Fibroblast of skin of right quadriceps (primary cell): ENCODE measurements at regions not wholly inside any gene's neighbourhood (a gene's known extent, or its start where the extent isn't known, plus 50 kb on each side); places are given as distances from the start of the nearest gene placed in this dataset.

Experiments used
- DNase-seq: peaks from one replicate; pipeline ENCODE4 v3.0.0-alpha.2; 2013

DNA sequence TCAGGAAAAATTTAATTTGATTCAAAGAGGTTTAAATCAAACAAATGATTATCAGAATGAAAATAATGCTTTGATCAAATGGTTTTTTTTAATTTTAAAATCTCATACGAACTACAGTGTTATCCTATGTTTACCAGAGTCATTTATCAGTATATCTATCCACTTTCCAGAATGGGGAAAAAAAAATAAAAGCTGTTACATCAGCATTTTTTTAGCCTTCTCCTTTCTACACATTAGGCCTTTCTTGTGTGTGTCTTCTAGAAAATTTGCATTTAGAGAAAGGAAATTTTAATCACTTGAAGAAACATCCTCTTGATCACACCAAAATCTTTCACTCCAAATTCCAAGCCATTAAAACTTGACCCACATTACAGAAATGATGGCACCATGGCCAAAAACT is 608.9 kb upstream of the ID2 start:
- no peak for DNase-seq

DNA sequence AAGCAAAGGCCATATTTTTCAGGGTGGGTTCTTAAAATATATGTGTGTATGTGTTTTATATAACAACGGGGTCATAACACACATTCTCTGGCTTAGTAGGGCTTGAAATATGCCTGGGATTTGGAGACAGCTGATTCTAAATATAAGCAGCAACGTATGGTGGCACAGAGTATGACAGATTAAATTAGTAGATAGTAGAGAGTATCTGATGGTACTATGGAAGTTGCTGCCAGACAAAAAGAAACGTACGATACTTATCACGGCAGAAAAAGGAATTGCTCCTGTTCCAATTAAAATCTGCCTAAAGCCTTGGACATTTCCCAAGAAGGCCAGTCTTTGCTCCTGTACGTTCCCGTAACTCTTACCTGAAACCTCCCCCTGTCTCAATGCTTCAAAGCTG is 607.9 kb upstream of the ID2 start:
- no peak for DNase-seq

DNA sequence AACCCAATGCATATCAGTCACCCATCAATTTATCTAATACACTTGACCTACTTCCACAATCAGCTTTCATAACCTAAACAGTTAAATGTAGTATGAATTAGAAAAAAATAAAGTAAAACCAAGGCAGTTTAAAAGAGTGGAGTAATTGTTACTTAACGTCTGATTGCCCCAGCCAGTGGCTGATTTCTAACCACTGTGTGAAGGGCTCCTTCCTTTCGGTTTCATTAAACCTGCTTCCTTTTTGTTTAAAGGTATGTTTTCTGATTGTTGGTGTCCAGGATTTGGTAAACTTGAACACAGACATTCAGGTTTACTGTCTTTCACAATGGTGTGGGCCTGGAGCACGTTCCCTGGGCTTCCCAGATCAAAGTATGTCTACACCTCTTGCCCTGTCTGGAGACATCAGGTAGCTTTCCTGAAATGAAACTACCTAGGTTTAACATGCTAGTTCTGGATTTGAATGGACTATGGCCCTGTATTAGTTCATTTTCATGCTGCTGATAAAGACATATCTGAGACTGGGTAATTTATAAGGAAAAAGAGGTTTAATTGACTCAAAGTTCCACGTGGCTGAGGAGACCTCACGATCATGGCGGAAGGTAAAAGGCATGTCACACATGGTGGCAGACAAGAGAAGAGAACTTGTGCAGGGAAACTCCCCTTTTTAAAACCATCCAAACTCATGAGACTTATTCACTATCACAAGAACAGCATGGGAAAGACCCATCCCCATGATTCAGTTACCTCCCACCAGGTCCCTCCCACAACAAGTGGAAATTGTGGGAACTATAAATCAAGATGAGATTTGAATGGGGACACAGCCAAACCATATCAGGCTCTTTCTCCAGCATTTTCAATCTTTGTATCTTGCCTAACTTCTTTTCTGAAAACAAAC is 605.2 kb upstream of the ID2 start:
- no peak for DNase-seq

DNA sequence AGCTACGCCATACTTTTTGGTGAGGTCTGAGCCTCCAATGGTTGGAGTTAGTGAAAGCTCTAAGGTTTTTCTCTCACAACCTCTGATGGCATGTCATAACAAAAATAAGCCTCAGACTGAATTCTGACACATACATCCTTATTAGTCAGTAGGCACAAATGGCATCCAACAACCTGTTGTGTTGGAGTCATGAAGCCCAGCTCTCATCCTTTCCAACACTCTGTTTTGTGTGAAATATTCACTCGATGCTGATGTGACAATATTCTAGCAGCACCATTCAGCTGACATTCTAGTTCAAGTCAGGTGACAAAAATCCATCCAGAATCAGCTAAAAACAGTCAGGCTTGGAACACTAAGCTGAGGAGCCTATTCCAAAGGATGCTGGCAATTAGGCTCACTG is 603.2 kb upstream of the ID2 start:
- DNase-seq: no peak

DNA sequence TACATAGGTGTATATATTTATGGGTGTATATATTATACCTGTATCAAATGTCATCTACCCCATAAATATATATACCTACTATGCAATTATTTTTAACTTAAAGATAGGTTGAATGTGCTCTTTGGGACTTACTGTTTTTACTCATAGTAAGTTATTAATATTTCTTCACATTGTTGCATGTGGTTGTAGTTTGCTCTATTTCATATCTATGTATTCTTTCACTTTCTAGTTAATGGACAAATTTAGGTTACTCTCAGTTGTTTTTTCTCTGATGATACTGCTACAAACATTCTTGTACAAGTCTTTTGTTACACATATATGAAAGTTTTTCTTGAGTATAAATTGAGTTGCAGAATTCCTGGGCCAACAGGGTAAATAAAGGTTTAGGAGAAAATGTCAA is 601.8 kb upstream of the ID2 start:
- no peak for DNase-seq

DNA sequence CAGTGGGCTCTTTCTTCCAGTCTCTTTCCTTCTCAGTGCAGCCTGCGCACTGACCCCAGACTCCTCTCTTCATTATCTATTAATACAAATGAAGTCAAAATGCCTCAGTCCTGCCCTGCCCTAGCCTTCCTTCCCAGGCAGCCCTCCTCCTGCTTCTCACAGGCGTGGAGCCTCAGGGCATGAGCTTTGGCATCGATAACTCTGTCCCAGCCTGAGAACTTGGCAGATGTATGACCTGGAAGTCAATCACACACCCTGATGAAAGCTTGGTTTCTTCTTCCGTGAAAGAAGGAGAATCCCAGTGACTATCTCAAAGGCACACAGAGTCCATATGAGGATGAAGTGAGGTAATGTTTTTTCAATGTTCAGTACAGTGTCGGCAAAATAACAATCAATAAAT is 600.7 kb upstream of the ID2 start:
- DNase-seq: no peak

DNA sequence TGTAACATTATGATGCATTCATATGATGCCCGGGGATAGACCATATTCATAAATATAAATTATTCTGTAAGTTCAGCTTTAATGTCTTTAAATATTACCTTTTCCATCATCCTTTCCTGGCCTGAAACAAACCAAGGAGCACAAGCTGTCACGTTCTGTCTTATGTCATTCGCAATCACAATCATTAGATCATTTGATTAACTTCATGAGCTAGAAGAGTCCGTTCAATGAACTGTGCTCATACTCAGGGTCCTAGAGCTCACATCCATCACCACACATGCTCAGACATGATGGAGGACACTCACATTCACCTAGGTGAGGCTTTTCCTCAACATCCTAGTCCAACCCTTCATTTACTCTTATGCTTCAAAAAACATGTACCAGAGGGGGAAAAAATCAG is 599.0 kb upstream of the ID2 start:
- DNase-seq: no peak

DNA sequence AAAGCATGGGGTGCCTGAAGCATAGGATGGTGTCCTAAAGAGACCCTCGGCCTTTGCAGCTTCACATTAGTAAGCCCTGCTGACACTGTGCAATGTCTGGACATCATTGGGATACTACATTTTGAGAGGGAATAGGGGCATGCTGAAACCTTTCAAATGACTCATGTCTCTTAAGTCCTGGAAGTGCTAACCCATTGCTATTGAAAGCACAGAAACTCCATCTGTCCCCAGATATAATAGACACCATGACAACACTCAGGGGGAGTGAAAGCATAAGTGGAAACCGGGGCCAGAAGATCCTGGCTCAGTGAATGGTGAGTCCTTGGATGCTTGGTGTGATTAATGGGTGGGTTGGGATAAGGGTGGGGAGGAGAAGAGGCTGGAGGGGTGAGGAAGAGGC is 595.5 kb upstream of the ID2 start:
- DNase-seq: peak; percentile 37

DNA sequence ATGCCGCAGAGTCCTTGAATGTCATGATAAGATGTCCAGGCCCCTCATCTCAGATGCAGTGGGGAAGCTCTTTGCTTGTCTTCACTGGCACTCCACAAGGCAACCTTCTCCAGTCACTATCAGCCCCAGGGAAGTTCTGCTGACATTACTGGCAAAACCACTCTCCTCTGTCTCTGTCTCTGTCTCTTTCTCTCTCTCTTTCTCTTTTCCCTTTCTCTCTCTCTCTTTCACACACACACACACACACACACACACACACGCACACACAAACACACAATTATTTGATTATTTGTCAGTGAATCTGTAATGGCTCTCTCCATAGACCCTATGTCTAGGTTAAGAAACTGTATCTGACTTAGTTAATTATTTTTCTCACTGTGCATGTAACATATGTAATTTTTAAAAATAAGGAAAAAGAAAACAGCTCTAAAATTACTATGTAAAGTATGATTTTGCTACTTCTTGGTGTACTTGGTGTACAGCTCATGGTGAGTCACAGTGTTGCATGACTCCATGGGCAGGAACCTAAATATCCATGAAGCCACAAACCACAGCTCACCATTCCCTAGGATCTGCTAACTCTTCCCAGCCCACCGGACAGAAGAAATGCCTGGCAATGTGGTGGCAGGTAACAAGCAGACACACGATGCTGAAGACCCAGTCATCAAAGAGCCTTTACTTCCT is 594.9 kb upstream of the ID2 start:
- DNase-seq: peak; percentile 98

DNA sequence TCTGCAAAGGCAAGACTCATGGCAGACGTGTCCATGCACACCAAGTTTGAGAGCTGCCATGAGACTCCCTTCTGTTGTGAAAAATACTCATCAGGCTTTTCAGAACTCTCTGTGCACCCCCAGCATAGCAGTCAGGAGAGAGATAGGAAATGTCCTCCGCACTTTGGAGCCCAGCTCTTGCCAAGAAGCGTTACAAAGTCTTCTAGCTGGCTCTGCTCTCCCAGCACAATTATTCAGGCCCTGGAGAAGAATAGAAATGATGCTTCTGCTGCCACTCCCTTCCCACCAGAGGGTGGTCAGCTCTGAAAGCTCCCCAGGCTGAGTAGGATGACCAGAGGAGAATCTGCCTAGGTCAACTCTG is 594.4 kb upstream of the ID2 start:
- DNase-seq: no peak

DNA sequence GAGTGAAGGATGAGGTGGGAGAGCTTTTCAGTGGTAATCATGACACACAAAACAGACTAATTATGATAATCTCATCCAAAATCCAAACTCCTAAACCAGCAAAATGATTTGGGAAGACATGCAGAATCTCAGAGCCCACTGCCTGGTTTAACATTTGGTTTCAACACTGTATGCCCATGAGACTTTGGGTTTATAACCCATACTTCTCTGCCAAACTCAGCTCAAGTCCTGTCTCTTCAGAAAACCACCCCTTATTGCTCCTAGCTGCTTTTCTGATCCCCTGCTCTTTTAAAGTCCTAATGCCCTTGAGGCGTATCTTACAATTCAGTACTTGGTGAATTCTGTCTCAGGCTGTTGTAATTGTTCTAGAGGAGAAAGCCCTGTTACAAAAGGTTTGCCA is 593.0 kb upstream of the ID2 start:
- no peak for DNase-seq

DNA sequence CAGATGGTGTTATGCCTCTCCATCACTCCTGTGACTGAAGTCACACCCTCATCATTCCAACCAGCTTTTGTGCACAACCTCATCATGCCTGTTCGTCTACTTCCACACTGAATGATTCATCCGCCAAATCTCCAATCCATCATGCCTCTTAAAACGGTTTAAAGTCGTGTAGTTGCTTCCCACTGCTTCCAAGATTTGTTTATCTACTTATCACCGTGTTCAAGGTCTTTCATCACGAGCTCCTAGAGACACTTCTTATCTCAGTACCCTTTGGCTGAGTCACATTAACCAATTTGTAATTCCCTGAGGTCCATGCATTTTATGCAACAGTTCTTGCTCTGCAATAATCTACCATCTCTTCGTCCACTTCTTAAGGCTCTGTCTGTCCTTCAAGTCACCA is 592.3 kb upstream of the ID2 start:
- peak; percentile 83 for DNase-seq

DNA sequence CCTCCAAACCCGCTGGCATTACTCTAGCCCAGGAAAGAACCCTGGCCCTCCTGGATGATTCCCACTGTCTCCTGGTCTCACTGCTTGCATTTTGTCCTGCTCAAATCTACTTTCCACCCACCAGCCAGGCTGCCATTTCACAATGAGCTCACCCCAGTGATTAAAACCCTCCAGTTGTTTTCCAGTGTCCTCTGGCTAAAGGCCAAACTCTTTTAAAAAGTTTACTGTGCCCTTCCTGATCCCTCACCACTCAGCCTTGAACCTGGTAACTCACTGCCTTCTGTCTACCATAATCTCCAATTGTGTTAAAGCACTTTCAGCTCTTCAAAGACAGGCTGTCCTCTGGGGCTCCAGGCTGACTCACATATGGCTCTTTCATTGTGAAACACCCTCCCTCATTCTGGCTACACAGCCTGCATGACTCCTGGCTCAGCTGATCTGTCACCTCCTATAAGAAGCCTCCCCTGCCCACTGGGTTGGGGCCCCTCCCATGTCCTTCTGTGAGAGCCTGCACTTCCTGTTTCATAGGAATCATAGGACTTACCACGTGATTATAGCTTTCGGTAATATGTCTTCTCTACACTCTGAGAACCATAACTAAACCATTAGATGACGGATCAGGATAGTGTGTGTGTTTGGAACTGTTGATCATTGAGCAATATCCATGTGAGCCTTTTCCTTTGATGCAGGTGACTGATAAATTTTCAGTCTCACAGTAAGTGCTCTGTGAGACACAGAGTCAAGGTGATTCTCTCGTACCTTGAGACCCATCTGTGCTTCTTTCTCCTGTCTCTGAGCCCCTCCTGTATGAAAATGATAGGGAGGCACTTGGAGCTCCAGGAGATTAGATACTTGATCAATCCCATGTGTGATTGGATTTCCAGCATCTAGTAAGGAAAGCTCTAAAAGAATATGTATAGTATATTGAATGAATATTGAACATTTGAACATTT is 590.8 kb upstream of the ID2 start:
- peak; percentile 93 for DNase-seq

DNA sequence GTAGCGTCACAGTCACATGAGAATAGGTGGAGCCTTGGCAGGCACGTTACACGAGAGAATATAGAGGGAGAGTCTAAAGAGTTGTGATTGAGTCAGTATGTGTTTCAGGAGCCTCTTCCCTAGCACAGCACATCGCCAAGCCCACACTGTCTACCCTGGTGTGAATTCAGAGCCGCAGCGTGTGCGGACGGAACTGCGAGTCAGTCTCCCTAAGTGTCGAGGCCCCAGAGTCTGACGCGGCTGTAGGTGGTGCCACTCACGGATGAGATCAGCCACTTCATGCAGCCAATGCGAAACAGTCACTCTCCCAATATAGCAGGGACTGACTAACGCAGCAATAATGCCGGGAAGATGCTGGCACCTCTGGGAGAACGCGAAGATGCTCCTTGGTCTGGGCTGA is 587.3 kb upstream of the ID2 start:
- DNase-seq: peak; percentile 59

DNA sequence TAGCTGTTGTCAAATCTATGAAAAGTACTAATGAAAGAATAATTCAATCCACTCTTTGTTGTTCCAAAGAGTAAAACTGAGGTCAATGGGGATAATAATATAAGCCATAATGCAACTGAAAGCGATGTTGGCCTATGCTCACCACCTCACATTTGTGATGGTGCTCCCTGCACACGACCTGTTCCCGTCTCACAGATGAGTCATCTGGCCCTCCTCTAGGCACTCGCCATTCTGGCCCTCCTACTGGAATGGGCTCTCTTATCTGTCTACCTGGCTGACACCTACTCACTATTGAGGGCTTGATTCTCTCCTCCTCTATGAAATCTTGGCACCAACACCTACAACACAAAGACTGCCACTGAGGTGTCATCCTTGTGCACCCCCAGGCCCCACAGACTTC is 585.9 kb upstream of the ID2 start:
- no peak for DNase-seq

DNA sequence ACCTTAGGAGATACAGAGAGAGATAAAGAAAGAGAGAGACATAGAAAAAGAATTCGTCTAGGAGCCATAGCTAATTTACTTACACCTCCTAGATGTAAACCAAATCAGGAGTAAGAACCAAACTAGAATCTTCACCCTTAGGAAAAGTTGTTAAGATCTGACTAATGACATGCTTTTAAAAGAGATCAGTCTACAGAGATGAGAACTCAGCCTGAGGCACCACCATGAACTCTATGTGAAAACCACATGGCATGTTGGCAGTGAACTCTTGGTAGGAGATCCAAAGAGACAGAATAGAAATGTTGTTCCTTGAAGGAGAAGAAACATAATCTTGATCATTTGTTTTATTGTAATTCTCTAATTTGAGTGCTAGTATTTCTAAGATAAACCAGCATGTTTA is 585.4 kb upstream of the ID2 start:
- no peak for DNase-seq

DNA sequence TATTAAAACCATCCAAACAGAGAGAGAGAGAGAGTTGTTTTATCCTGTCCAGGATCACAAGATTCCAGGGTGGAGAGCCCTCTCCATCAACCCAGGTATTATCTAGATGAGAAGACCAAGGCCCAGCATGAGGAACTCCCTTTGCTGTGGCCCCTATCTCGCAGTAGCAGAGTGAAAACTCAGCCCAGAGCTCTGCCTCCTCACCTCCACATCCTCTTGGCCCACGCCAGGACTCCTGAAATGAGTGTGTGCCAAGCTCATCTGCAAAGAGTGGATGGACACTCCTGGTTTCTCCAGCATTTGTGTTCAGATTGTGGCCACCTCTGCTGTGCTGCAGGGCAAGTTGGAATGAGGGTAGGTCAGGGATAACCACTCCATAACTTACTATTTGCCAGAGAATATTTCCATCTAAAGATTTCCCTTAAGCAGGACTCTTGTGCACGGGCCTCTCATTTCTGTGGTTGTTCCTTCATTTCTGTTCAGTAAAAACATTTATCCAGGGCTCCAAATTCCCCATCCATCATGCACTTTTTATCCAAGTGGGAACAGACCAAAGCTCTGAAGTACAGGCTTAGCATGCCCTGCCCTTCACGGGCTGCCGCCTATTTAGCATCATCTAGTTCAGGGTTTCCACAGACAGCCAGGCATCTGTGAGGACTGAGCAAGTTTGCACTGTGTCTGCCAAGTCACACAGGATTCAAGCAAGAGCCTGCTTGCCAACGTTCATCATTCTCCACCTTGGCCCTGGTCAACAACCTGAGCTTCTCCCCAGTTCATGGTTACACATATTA is 583.2 kb upstream of the ID2 start:
- DNase-seq: no peak

DNA sequence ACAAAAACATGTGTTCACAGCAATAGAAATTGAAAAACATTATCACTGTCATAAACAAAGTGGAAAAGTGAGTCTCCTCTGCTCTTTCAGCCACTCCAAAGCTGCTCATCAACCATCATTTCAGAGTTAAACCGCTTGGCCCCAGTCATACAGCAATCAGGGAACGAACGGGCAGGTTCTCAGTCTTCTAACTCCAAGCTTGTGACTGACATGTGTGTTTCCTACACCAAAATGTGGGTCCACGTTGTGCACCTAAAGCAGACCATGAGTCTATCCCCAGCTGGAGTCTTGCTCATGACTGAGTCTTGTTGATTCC is 582.6 kb upstream of the ID2 start:
- DNase-seq: no peak

DNA sequence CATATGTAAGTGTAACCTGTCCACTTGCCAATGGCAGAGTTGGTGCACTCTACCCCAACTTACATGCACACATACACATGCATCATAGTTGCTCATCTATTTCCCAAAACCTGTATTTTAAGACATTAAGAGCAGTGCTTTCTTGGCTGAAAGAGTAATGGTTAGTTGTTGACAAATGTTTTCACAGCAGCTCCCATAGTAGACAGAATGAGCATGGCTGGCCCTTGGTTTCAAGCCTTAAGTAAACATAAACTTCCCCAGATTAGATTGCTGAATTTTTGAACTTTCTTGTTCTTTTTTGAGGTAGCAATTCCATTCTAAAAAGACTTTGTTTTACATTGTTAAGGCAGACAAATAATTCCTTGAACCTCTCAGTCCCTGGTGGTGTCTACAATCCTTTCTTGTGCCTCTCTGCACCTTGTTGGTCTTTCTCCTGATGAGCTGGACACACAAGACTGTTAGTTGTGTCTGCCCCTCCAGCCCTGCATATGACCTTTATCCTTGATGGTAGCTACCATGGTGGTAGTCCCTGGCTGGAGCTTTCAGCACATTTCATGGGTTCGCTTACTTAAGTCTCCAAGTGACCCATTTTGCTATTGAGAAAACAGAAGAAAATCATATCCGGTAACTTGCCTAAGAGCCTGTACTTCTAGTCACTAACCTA is 580.1 kb upstream of the ID2 start:
- DNase-seq: no peak

DNA sequence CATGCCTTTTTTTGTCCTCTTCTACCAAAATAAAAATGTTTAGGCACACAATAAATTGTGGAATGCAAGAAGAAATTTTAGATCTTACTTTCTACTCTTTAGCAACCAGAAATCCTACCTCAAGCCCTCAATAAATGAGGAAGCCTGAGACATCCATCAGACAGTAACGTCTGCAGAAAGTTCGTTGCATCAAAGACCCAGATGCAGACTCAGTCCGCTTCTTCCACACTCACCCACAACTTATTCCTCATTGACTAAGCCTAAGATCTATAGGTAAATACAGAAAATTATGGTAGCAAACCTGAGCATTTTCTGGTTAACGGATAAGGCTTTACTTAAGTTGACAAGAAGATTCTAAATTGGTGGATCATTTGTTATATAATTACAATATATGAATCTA is 579.4 kb upstream of the ID2 start:
- no peak for DNase-seq

DNA sequence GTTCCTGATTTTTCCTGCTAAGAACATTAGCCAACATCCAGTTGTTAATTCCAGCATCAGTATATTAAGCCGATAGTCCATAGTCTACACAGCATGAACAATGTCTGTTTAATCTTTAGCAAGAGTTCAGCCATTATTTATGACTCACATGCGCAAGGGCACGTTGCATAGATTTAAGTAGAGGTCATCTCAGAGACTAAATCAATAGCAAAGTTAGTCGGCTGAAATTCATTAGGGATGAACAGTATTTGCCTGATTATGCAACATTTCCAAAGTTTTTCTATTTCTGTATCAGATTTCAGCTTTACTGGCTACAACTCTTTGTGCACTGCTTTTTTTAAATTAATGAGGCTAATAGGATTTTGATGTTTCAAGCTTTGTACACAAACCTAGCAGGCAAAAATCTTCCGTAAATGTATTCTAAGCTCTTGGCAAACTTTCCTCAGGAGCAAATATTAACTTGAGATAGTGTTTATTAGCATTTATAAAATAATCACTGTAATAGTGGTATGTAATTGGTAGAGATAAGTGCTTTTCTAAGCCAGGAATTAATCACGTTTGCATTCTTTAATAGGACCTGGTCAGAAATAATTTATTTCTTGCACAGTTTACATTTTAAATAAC is 578.7 kb upstream of the ID2 start:
- DNase-seq: peak; percentile 74

DNA sequence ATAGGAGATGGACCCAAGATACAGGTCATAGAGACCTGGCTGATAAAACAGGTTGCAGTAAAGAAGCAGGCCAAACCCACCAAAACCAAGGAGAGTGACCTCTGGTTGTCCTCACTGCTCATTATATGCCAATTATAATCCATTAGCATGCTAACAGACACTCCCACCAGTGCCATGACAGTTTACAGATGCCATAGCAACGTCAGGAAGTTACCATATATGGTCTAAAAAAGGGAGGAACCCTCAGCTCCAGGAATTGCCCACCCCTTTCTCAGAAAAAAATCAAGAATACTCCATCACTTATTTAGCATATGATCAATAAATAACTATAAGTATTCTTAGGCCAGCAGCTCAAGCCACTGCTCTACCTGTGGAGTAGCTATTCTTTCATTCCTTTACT is 574.7 kb upstream of the ID2 start:
- DNase-seq: no peak
